Fibroblast of peridontal ligament (primary cell): ENCODE measurements at regions not wholly inside any gene's neighbourhood (a gene's known extent, or its start where the extent isn't known, plus 50 kb on each side); places are given as distances from the start of the nearest gene placed in this dataset.

Experiments used
- DNase-seq: peaks from one replicate; pipeline ENCODE4 v3.0.0-alpha.2; 2010; ENCODE audit errors: extremely low read depth

DNA sequence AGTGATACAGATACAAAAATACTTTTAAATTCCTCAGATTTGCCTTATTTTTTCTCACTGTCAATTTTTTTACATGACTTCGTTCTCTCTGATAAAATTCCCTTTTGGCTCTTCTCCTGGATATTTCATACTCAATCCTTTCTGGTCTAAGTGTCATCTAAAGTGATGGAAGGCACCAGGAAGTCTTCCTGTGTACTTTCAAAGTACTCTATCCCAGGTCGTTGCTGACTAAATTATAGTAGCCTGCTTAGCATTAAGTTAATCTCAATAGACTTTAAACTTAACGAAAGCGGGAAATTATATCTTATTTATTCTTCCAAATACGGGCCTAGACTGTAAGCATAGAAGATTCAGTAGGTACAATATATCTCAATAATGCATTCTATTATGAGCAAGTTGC lies 67.8 kb downstream of the CASP12 start:
- no peak for DNase-seq

DNA sequence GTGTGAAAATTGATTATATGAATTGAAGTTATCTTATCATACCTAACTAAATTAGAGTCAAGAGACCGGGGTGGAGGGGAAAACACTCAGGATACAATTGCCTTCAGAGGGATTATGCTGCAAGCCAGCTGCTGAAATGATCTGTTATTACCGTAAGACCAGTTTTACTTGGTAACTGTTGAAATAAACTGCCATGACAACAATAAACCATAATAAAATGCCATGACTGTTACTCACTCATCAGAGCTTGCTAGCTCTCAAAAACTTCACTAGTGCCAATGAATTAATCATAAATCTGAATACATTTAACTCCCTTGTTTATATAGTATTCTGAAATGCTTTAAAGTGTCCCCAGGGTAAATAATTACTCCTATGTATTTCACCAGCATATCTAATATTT lies 68.2 kb downstream of the CASP12 start:
- peak; percentile 87 for DNase-seq

GRCh38 chr11:104826772-104827171 lies 71.5 kb downstream of the CASP12 start:
- no peak for DNase-seq

- peak; percentile 12 for DNase-seq
Observed at GRCh38 chr11:104823657-104824056, 74.6 kb downstream of the CASP12 start.

DNA sequence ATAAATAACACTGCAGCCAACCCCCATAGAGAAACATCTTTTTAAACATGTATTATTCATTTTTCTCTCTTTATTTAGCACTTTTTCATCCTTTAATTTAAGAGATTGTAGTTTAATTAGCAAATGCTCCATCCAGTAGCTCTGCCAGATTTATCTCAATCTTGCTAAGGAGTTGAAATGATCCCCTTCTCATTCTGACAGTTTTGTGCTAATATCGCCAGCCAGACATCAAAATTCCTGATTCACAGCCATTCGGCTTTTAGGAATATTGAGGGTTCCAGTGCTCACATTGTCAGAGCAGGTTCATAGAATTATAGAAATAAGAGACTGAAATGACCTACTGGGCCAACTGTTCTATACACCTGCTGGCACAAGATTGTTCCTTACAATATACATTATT lies 77.8 kb downstream of the CASP12 start:
- no peak for DNase-seq

GRCh38 chr11:104819603-104820002 lies 78.7 kb downstream of the CASP12 start:
- DNase-seq, result no peak

DNA sequence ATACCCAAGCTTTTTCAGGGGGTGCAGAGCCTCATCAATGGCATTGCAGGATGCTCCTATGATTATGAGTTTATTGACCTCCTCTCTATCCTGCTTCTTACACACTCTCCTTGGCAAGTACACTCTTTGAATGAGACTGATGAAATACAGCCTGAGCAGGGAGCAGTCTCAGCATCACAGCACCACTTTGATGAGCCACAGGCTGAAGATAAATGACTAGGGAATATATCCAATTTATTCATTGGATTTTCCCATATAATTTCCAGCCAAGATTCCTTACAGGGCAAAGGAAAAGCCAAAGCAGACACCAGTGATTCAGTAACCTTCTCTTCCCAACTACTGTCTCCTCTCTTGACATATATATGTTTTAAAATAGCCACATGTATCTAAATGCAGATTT lies 79.2 kb downstream of the CASP12 start:
- no peak for DNase-seq

DNA sequence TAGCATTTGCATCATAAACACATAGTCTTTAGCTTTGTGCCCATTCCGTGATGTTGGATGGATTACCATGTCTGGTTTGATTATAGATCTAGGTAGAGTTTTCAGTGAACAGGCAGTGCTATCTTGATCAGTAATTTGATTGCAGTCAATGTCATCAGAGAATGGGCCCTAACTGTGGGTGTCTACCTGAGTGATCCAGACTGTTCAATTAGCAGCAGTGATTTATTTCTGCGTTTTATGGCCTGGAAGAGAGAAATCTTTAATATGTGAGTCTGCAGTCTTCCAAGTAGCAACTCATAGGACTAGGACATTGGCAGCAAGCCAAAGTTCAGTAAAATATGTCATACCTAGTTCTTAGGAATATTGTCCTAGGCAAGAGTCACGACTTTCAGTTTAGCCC lies 80.3 kb downstream of the CASP12 start:
- no peak for DNase-seq

GRCh38 chr11:104813532-104813931 lies 84.7 kb downstream of the CASP12 start:
- DNase-seq, result no peak

DNA sequence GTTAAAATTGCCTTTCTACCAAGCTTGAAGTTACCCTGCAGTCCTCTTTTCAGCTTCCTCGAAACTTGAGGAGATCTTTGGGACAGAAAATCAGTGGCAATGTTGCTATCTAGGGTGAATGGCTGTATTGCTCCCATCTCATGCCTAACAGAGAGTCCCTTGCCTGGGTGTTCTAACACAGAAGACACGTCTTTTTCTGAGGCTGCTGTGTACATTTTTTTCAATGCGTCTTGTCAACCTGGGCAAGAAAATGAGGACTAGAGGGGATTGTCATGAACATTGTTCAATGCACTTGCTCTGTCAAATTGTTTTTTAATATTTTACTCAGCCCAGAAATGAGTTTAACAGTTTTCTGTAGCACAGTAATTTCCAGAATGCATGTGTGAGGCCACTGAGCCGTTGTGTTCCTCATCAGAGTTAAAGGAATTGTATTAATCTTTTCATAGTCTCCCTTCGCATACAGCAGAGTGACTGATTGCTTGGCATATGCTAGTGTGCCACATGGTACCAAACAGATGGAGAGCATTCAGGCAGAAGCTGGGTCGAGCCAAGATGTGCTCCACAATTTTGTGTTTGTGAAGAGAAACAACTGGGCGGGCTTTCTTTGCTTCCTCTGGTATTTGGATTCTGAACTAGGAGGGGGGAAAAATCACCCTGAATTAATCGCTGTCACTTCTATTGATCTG lies 86.0 kb downstream of the CASP12 start:
- DNase-seq, result no peak

DNA sequence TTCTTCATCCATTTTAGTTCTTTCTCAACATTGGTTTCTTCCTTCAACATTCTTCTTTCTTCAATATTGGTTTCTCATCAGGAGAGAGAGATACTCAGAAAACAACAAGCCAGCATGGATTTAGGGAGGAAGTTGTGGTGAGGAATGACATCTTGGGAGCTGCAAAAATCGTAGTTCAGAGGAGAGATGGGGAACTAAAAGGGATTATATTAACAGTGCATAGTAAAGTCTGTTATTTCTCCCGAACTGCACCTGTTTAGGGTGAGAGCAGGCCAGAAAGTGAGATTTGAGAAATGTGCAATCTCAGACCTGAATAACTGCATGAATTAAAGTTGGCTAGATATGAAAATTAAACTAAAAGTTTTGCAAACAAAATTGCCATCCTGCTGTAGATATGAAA lies 94.5 kb downstream of the CASP12 start:
- DNase-seq, result no peak

DNA sequence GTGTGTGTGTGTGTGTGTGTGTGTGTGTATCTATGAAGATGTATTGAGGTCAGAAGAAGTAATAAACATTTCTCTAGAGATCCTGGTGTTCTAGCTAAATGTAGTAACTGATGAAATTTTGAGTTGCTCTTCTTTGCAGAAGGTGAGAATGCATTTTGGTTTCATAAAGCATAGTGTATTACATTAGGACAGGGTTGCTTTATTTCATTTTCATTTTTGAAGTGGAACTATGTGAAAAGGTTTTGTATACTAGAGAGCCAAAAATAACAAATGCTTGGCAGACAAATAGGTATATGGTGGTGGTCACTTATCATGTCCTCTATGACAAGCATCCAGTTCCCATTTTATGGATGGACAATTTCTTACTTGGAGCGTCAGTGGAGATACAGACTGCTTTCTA lies 99.0 kb downstream of the CASP12 start:
- DNase-seq, result no peak

- DNase-seq, result peak; percentile 33
Observed at GRCh38 chr11:104798789-104799188, 99.5 kb downstream of the CASP12 start.

- DNase-seq, result no peak
Observed at GRCh38 chr11:104796301-104796700, 102.0 kb downstream of the CASP12 start.

DNA sequence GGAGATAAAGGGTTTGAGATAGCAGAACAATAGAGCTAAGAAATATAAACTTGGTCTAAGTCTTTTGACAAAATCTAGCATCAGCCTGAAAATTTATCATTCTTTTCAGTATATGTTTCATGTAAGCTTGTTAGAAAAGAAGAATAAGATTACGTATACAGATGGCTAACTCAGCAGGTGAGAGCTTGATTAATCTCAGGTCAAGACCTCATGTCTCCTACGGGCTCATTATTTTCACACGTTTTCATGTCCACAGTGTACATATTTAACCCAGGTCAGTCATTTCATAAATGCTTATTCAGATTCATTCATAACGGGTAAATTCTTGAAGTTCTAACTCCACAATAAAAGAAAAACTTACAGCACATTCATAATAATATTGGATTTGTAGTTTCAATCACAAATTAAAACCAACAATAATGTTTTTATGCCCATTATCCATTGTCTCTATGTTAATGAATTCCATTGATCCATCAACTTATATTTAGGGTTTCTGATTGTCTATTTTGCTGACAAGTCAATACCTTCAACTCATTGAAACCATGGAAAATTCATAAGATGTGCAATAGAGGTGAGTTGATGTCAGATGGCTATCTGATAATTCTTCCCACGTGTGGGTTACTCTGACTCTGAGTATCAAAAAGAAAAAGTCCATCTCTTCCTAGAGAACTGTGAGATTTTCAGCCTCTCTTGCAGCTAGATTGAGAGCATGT lies 102.6 kb downstream of the CASP12 start:
- DNase-seq, result no peak

GRCh38 chr11:104792861-104793260 lies 105.4 kb downstream of the CASP12 start:
- DNase-seq, result no peak

GRCh38 chr11:104791896-104792295 lies 106.4 kb downstream of the CASP12 start:
- DNase-seq, result no peak

DNA sequence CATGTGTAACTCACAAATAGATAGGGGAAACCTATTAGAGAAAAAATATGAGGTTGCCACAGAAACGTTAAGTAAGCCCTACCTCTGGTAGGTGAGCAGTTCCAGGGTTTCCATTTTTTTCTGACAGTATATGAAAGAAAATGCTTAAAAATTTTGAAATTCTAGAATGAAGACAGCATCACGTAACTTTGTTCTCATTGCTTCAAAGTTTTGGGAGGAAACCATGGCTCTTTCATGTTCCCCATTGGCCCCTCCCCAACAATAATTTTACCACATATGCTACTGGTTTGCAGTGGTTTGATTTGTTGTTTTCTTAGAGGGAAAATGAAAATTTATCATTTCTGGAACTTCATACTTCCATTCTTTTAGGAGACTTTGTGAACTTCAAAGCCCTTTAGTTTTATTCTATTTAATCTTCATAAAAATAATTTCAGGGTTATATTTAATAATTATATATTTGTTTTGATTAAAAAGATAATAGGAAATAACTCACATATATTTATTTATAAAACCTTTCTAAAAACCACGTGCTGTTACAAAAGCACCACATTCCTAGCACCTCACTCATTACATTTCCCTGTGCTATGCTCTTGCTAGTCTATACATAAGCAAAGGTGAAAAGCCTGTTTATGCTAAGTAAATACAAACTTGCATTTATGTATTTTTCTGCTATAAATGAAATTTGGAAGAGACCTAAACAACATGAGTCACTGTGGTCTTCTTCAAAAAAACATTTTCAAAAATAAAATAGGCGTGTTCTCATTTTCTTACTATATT lies 113.4 kb downstream of the CASP12 start:
- DNase-seq, result no peak

DNA sequence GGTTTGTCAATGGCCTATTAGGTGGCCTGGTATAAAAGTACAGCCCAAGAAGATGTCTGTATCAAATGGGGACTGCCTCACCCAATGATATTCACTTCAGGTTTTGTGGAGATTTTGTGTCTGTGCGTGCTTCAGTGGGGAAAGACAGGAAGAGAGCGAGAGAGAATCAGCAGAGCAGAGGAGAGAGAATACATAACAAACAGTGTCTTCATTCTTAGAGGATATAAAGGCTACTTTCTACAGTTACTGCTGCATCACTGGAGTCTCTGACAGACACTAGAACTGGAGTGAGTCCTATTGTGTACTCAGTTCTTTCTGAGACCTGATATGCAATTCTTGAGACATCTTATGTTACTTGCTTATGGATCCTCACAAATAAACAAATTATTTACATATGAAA lies 115.0 kb downstream of the CASP12 start:
- DNase-seq, result no peak

DNA sequence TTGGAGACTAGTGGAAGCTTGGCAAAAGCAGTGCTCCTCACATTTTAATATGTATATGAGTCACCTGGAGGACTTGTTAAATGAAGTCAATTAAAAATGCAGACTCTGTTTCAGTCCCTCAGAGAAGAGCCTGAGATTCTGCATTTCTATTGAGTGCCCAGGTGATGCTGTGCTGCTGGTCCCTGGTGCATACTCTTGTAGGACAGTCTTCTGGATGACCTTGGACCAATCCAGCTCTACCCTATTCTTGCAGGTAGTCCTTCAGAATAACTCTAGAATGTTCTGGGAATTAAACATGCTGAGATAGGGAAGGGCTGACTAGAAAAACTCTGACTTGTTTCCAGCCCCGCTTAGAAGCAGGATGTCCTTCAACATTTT lies 115.9 kb downstream of the CASP12 start:
- DNase-seq, result no peak

DNA sequence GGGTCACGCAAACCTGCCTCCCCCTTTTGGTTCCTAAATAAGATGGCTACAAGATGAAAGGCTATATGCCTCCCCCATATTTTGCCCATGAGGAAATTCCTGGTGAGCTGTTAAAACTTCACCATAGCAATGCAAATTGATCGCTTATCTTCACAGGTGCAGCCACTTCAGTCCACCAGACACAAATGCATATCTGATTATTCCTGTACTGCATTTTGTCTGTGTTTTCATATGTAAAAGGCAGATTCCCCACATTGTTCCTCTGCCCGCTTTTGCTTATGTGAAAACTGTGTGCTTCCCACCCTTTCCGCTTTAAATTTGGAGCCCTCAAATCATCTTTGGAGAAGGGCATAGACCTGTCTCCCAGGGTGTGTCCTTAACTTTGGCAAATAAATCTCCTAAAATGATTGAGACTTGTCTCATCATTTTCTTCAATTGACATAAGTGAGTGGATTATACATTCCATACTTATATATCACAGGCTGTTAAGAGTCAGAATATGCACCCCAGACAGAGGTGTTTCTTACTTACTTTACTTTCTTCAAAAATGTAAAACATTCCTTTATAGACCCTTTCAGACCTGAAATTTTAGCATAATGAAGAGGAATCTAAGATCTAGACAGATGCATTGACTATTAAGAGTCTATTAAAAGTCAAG lies 116.4 kb downstream of the CASP12 start:
- no peak for DNase-seq

GRCh38 chr11:104781037-104781436 lies 117.2 kb downstream of the CASP12 start:
- DNase-seq, result no peak
